Activated T-cell treated with anti-CD3 and anti-CD28 coated beads, Interleukin-2, amount 50 U/mL, for 24 hours (primary cell): ENCODE measurements at regions not wholly inside any gene's neighbourhood (a gene's known extent, or its start where the extent isn't known, plus 50 kb on each side); places are given as distances from the start of the nearest gene placed in this dataset.
"Not testable (repeated sequence)": the region's sequence is repeated elsewhere in the genome, so short reads cannot be mapped to it uniquely, and the experiment has no call there.

Experiments
- DNase-seq: peaks from one replicate; pipeline ENCODE4 v3.0.0-alpha.2; 2020
- H3K27ac Mint-ChIP-seq: 2 replicates; pipeline ENCODE4 v1.8.0; 2020; ENCODE audit warnings: mild to moderate bottlenecking, mixed read lengths
- H3K27me3 Mint-ChIP-seq: 2 replicates; pipeline ENCODE4 v1.8.0; 2020; ENCODE audit warnings: mixed read lengths
- H3K36me3 Mint-ChIP-seq: 2 replicates; pipeline ENCODE4 v1.8.0; 2020; ENCODE audit warnings: low read depth, mixed read lengths
- H3K4me1 Mint-ChIP-seq: 2 replicates; pipeline ENCODE4 v1.8.0; 2020; ENCODE audit warnings: low read depth, mixed read lengths
- H3K4me3 Mint-ChIP-seq: 2 replicates; pipeline ENCODE4 v1.8.0; 2020; ENCODE audit warnings: mild to moderate bottlenecking, moderate library complexity, mixed read lengths
- H3K9me3 Mint-ChIP-seq: 2 replicates; pipeline ENCODE4 v1.8.0; 2020; ENCODE audit warnings: mixed read lengths

GRCh38 chr12:124151583-124151982 lies 143.3 kb upstream of the RFLNA start:
- no peak for DNase-seq
- Mint-ChIP-seq H3K27me3 (no peaks in the 10 kb centered on the region), H3K4me3 (no peak overlapping the region), H3K27ac (no peak overlapping the region), H3K4me1 (no peaks in the 10 kb centered on the region), H3K36me3 (no peaks in the 10 kb centered on the region), H3K9me3 (no peaks in the 10 kb centered on the region)

- H3K27ac Mint-ChIP-seq, result no peak overlapping the region
- H3K9me3 Mint-ChIP-seq, result no peaks in the 10 kb centered on the region
- H3K4me1 Mint-ChIP-seq, result no peaks in the 10 kb centered on the region
- H3K36me3 Mint-ChIP-seq, result no peaks in the 10 kb centered on the region
- DNase-seq, result no peak
- H3K27me3 Mint-ChIP-seq, result no peaks in the 10 kb centered on the region
- no peak overlapping the region for H3K4me3 Mint-ChIP-seq
Measured at GRCh38 chr12:124152731-124153130, 142.2 kb upstream of the RFLNA start.

GRCh38 chr12:124153392-124153791 lies 141.5 kb upstream of the RFLNA start:
- Mint-ChIP-seq H3K27me3 (no peaks in the 10 kb centered on the region), H3K4me1 (no peaks in the 10 kb centered on the region), H3K27ac (no peak overlapping the region), H3K4me3 (no peak overlapping the region), H3K36me3 (no peaks in the 10 kb centered on the region), H3K9me3 (no peaks in the 10 kb centered on the region)
- no peak for DNase-seq

GRCh38 chr12:124157406-124157805 lies 137.5 kb upstream of the RFLNA start:
- no peak for DNase-seq
- H3K27me3 Mint-ChIP-seq, result no peaks in the 10 kb centered on the region
- H3K4me3 Mint-ChIP-seq, result no peak overlapping the region
- H3K9me3 Mint-ChIP-seq, result no peaks in the 10 kb centered on the region
- H3K4me1 Mint-ChIP-seq, result no peaks in the 10 kb centered on the region
- H3K36me3 Mint-ChIP-seq, result no peaks in the 10 kb centered on the region
- no peak overlapping the region for H3K27ac Mint-ChIP-seq

- no peak overlapping the region for H3K27ac Mint-ChIP-seq
- no peaks in the 10 kb centered on the region for H3K9me3 Mint-ChIP-seq
- H3K27me3 Mint-ChIP-seq, result no peaks in the 10 kb centered on the region
- H3K4me3 Mint-ChIP-seq, result no peak overlapping the region
- no peak for DNase-seq
- H3K4me1 Mint-ChIP-seq, result no peaks in the 10 kb centered on the region
- H3K36me3 Mint-ChIP-seq, result no peaks in the 10 kb centered on the region
Measured at GRCh38 chr12:124159655-124160054, 135.2 kb upstream of the RFLNA start.

- H3K4me1 Mint-ChIP-seq, result no peaks in the 10 kb centered on the region
- H3K9me3 Mint-ChIP-seq, result no peaks in the 10 kb centered on the region
- H3K36me3 Mint-ChIP-seq, result no peaks in the 10 kb centered on the region
- no peak overlapping the region for H3K27ac Mint-ChIP-seq
- DNase-seq, result no peak
- no peaks in the 10 kb centered on the region for H3K27me3 Mint-ChIP-seq
- no peak overlapping the region for H3K4me3 Mint-ChIP-seq
Measured at GRCh38 chr12:124160097-124160756, 134.7 kb upstream of the RFLNA start.

- H3K36me3 Mint-ChIP-seq, H3K9me3 Mint-ChIP-seq, H3K4me3 Mint-ChIP-seq, H3K27ac Mint-ChIP-seq, H3K27me3 Mint-ChIP-seq, H3K4me1 Mint-ChIP-seq, DNase-seq: not testable (repeated sequence)
Measured at GRCh38 chr12:124161402-124161801, 133.5 kb upstream of the RFLNA start.

- Mint-ChIP-seq H3K27ac (no peak overlapping the region), H3K4me1 (no peaks in the 10 kb centered on the region), H3K36me3 (no peaks in the 10 kb centered on the region), H3K9me3 (no peaks in the 10 kb centered on the region), H3K27me3 (no peaks in the 10 kb centered on the region), H3K4me3 (no peak overlapping the region)
- no peak for DNase-seq
Measured at GRCh38 chr12:124162151-124163110, 132.5 kb upstream of the RFLNA start.

GRCh38 chr12:124165695-124166094 lies 129.2 kb upstream of the RFLNA start:
- Mint-ChIP-seq H3K4me3 (no peak overlapping the region), H3K9me3 (no peaks in the 10 kb centered on the region), H3K27me3 (no peaks in the 10 kb centered on the region), H3K4me1 (no peaks in the 10 kb centered on the region), H3K36me3 (no peaks in the 10 kb centered on the region), H3K27ac (no peak overlapping the region)
- DNase-seq, result no peak

- Mint-ChIP-seq H3K36me3 (no peaks in the 10 kb centered on the region), H3K27me3 (peaks cover under 1% of the 10 kb centered on the region), H3K4me1 (no peaks in the 10 kb centered on the region), H3K9me3 (no peaks in the 10 kb centered on the region), H3K4me3 (no peak overlapping the region), H3K27ac (no peak overlapping the region)
- DNase-seq, result no peak
Measured at GRCh38 chr12:124167141-124167540, 127.8 kb upstream of the RFLNA start.

GRCh38 chr12:124168016-124168786 lies 126.7 kb upstream of the RFLNA start:
- no peaks in the 10 kb centered on the region for H3K36me3 Mint-ChIP-seq
- H3K27ac Mint-ChIP-seq, result no peak overlapping the region
- peaks cover 2% of the 10 kb centered on the region for H3K27me3 Mint-ChIP-seq
- H3K9me3 Mint-ChIP-seq, result no peaks in the 10 kb centered on the region
- DNase-seq, result no peak
- H3K4me3 Mint-ChIP-seq, result no peak overlapping the region
- H3K4me1 Mint-ChIP-seq, result no peaks in the 10 kb centered on the region

- no peak for DNase-seq
- Mint-ChIP-seq H3K27me3 (peaks cover 18% of the 10 kb centered on the region), H3K27ac (no peak overlapping the region), H3K4me1 (no peaks in the 10 kb centered on the region), H3K36me3 (no peaks in the 10 kb centered on the region), H3K9me3 (no peaks in the 10 kb centered on the region), H3K4me3 (no peak overlapping the region)
Measured at GRCh38 chr12:124169577-124170284, 125.2 kb upstream of the RFLNA start.

GRCh38 chr12:124170760-124171159 lies 124.1 kb upstream of the RFLNA start:
- H3K36me3 Mint-ChIP-seq, result no peaks in the 10 kb centered on the region
- no peaks in the 10 kb centered on the region for H3K4me1 Mint-ChIP-seq
- DNase-seq, result no peak
- H3K27ac Mint-ChIP-seq, result no peak overlapping the region
- no peaks in the 10 kb centered on the region for H3K9me3 Mint-ChIP-seq
- H3K27me3 Mint-ChIP-seq, result peaks cover 21% of the 10 kb centered on the region
- H3K4me3 Mint-ChIP-seq, result no peak overlapping the region

GRCh38 chr12:124171231-124171979 lies 123.5 kb upstream of the RFLNA start:
- H3K27ac Mint-ChIP-seq, result no peak overlapping the region
- peaks cover 21% of the 10 kb centered on the region for H3K27me3 Mint-ChIP-seq
- no peak for DNase-seq
- H3K36me3 Mint-ChIP-seq, result no peaks in the 10 kb centered on the region
- H3K4me1 Mint-ChIP-seq, result no peaks in the 10 kb centered on the region
- no peak overlapping the region for H3K4me3 Mint-ChIP-seq
- H3K9me3 Mint-ChIP-seq, result no peaks in the 10 kb centered on the region
